K562 (cell line): ENCODE measurements at regions not wholly inside any gene's neighbourhood (a gene's known extent, or its start where the extent isn't known, plus 50 kb on each side); places are given as distances from the start of the nearest gene placed in this dataset.

Experiments
- ATAC-seq: fragments of 200-7000 bp; cut with Tn5 transposase; 3 replicates; pipeline ENCODE4 v1.9.1; 2020; ENCODE audit warnings: moderate library complexity
- BruUV-seq: library from RNA; stranded (reverse); fragments of 400-500 nt; replicated peaks from 2 replicates; lab custom pipeline; 2021; lab: Mats Ljungman, UMichigan
- CTCF ChIA-PET: fragments of 300-600 bp; formaldehyde crosslinking; extraction: SDS; loops from one replicate; lab custom pipeline; 2021; ENCODE audit warnings: low intra/inter-chr PET ratio; lab: Yijun Ruan, JAX
- POLR2A ChIA-PET: fragments of 300-600, 350-650 bp; sonication (Branson Sonifier 250); formaldehyde crosslinking; extraction: SDS; loops from one replicate; lab custom pipeline; 2021; ENCODE audit warnings: antibody characterized with exemption, inconsistent platforms; lab: Yijun Ruan, JAX
- DNase-seq, 4 experiments: peaks; one replicate each; pipeline versions ENCODE4 v3.0.0 to v3.0.0-alpha.2; 2011 to 2018; ENCODE audit warnings: low spot score in 3 of 4, mixed read lengths in 3 of 4; ENCODE audit errors: extremely low read depth in 1 of 4
- FAIRE-seq: peaks from 2 replicates; lab custom pipeline; 2011; peaks lifted over from hg19 to GRCh38; lab: Jason Lieb, UNC
- H2AFZ ChIP-seq: 2 replicates; pipeline ENCODE4 v1.6.0; 2011; ENCODE audit warnings: low read depth, low read length, control low read depth, inconsistent platforms
- H3K27ac ChIP-seq: fragments of 200-600 bp; 3 replicates; pipeline ENCODE4 v1.8.0; 2011; ENCODE audit warnings: low read depth, mild to moderate bottlenecking, control low read depth, inconsistent platforms, low read length, moderate library complexity, mixed read lengths; ENCODE audit errors: extremely low read depth
- H3K27me3 ChIP-seq, 2 experiments: fragments of 300-600 bp in 1 of 2; 2 replicates in 1 of 2; 3 replicates in 1 of 2; pipeline versions ENCODE4 v1.6.0 to v1.8.0; 2011; ENCODE audit warnings: inconsistent platforms in 2 of 2, low read length in 2 of 2, mild to moderate bottlenecking in 1 of 2, mixed read lengths in 1 of 2, moderate library complexity in 1 of 2; ENCODE audit not compliant: control insufficient read depth in 2 of 2, insufficient read depth in 2 of 2
- H3K36me3 ChIP-seq: fragments of 300-600 bp; 3 replicates; pipeline ENCODE4 v1.8.0; 2011; ENCODE audit warnings: mild to moderate bottlenecking, low read length, inconsistent platforms; ENCODE audit not compliant: control insufficient read depth, insufficient read depth
- H3K4me1 ChIP-seq, 2 experiments: fragments of 200-600 bp in 1 of 2; replicated peaks in 1 of 2; 2 replicates in 1 of 2; 3 replicates in 1 of 2; pipeline versions ENCODE4 v1.5.1 to v1.8.0; 2011; ENCODE audit warnings: inconsistent platforms in 2 of 2, low read length in 2 of 2, mild to moderate bottlenecking in 1 of 2, mixed read lengths in 1 of 2, moderate library complexity in 1 of 2; ENCODE audit not compliant: control insufficient read depth in 2 of 2, insufficient read depth in 2 of 2
- H3K4me2 ChIP-seq: 2 replicates; pipeline ENCODE4 v1.6.1; 2011; ENCODE audit warnings: low read length, control low read depth, inconsistent platforms, mixed read lengths; ENCODE audit not compliant: insufficient read depth
- H3K4me3 ChIP-seq: fragments of 200-600 bp; sonication (generic), shearing (Covaris generic); 2 replicates; pipeline ENCODE4 v1.5.1; 2016; ENCODE audit warnings: control low read depth, inconsistent platforms
- H3K79me2 ChIP-seq: fragments of 200-600 bp; 3 replicates; pipeline ENCODE4 v1.8.0; 2011; ENCODE audit warnings: low read length, inconsistent platforms; ENCODE audit not compliant: control insufficient read depth, insufficient read depth
- H3K9ac ChIP-seq, 2 experiments: 2 replicates each; pipeline versions ENCODE4 v1.6.0 to v1.6.1; 2011; ENCODE audit warnings: low read depth in 2 of 2, low read length in 2 of 2, control low read depth in 1 of 2, inconsistent platforms in 1 of 2, mild to moderate bottlenecking in 1 of 2, mixed read lengths in 1 of 2; ENCODE audit not compliant: insufficient read depth in 1 of 2
- H3K9me1 ChIP-seq: one replicate; pipeline ENCODE4 v1.6.0; 2011; ENCODE audit warnings: inconsistent platforms, mild to moderate bottlenecking, low read length, moderate library complexity; ENCODE audit not compliant: control insufficient read depth, insufficient read depth
- H3K9me3 ChIP-seq: replicated peaks from 2 replicates; pipeline ENCODE4 v1.5.1; 2011; ENCODE audit warnings: low read depth, low read length, inconsistent platforms; ENCODE audit not compliant: control insufficient read depth, insufficient read depth
- H4K20me1 ChIP-seq: replicated peaks from 2 replicates; pipeline ENCODE4 v1.6.1; 2011; ENCODE audit warnings: low read length, inconsistent platforms, mixed read lengths; ENCODE audit not compliant: control insufficient read depth, insufficient read depth
- CBX1 ChIP-seq: sonication (generic); IDR thresholded peaks from 2 replicates; pipeline ENCODE4 v1.6.1; 2016; ENCODE audit warnings: antibody characterized with exemption, low read depth, mild to moderate bottlenecking
- HDAC1 ChIP-seq, 2 experiments: fragments of 450-650 bp; IDR thresholded peaks; 2 replicates each; pipeline ENCODE4 v1.6.1; 2016 to 2017; ENCODE audit warnings: inconsistent platforms in 1 of 2, mild to moderate bottlenecking in 1 of 2, moderate library complexity in 1 of 2
- HOXB6 ChIP-seq: fragments of 250-450 bp; sonication (Bioruptor Pico); IDR thresholded peaks from 2 replicates; pipeline ENCODE4 v1.5.1; 2022; ENCODE audit warnings: mild to moderate bottlenecking, borderline replicate concordance
- JUNB ChIP-seq: fragments of 450-650 bp; formaldehyde crosslinking; conservative IDR thresholded peaks from 2 replicates; pipeline ENCODE4 v1.4.0; 2020; ENCODE audit warnings: mild to moderate bottlenecking
- MCM3 ChIP-seq: fragments of 450-650 bp; IDR thresholded peaks from 2 replicates; pipeline ENCODE4 v1.6.1; 2016
- NR1H2 ChIP-seq: sonication (generic); formaldehyde crosslinking; IDR thresholded peaks from 2 replicates; pipeline ENCODE4 v1.4.0; 2020; ENCODE audit warnings: mild to moderate bottlenecking, missing genetic modification reagents
- PBX2 ChIP-seq, 2 experiments: IDR thresholded peaks in 1 of 2; conservative IDR thresholded peaks in 1 of 2; 2 replicates each; pipeline ENCODE4 v1.6.1; 2016; ENCODE audit warnings: low read depth in 2 of 2, mild to moderate bottlenecking in 1 of 2, missing compliant biosample characterization in 1 of 2, missing genetic modification characterization in 1 of 2, moderate library complexity in 1 of 2
- PTBP1 ChIP-seq: fragments of 200-400 bp; formaldehyde crosslinking; IDR thresholded peaks from 2 replicates; pipeline ENCODE4 v1.6.1; 2017; ENCODE audit warnings: low read depth, low read length
- RUNX1 ChIP-seq: sonication (generic); IDR thresholded peaks from 2 replicates; pipeline ENCODE4 v1.6.1; 2016; ENCODE audit warnings: antibody characterized with exemption, low read depth
- SAFB2 ChIP-seq: fragments of 200-400 bp; formaldehyde crosslinking; IDR thresholded peaks from 2 replicates; pipeline ENCODE4 v1.6.1; 2018; ENCODE audit warnings: borderline replicate concordance, low read length, low read depth, moderate library complexity; ENCODE audit not compliant: severe bottlenecking
- SETDB1 ChIP-seq: IDR thresholded peaks from one replicate; pipeline ENCODE4 v1.6.1; 2012; ENCODE audit warnings: low read length, control low read depth, inconsistent platforms
- TARDBP ChIP-seq: fragments of 450-650 bp; IDR thresholded peaks from 2 replicates; pipeline ENCODE4 v1.6.1; 2016
- ZNF143 ChIP-seq: sonication (generic); formaldehyde crosslinking; IDR thresholded peaks from 2 replicates; pipeline ENCODE4 v1.9.0; 2022; ENCODE audit warnings: mild to moderate bottlenecking, missing genetic modification reagents
- ZNF280B ChIP-seq: fragments of 250-450 bp; sonication (Bioruptor Pico); IDR thresholded peaks from 2 replicates; pipeline ENCODE4 v1.5.1; 2021; ENCODE audit warnings: mild to moderate bottlenecking
- ZNF324 ChIP-seq: fragments of 250-450 bp; sonication (Bioruptor Pico); IDR thresholded peaks from 2 replicates; pipeline ENCODE4 v1.4.0; 2020; ENCODE audit warnings: mild to moderate bottlenecking
- ZNF445 ChIP-seq: fragments of 250-450 bp; sonication (Bioruptor Pico); IDR thresholded peaks from 2 replicates; pipeline ENCODE4 v1.4.0; 2020; ENCODE audit warnings: low read depth, mild to moderate bottlenecking, moderate library complexity
- WGBS: fragments of 100-300 bp; shearing (Covaris generic); methylation state at CpG from one replicate; pipeline ENCODE4 v1.1.6; 2016; ENCODE audit warnings: low coverage, mixed read lengths; ENCODE audit not compliant: insufficient coverage; ENCODE audit errors: missing lambda C conversion rate; 5-methylcytosine and 5-hydroxymethylcytosine counted together
- in situ Hi-C: fragments of 300-500 bp; cut with MboI; formaldehyde crosslinking; loops from 4 replicates; pipeline ENCODE4 v1.15.0; 2018; ENCODE audit warnings: inconsistent platforms, mixed read lengths
- intact Hi-C: fragments of 100-400 bp; cut with micrococcal nuclease; formaldehyde crosslinking; loops from 2 replicates; pipeline ENCODE4 v1.14.2; 2022
- TF ChIP-seq, protein P1 (sequence below): fragments of 450-650 bp; formaldehyde crosslinking; IDR thresholded peaks from 2 replicates; pipeline ENCODE4 v1.4.0; 2020; ENCODE audit warnings: mild to moderate bottlenecking, moderate library complexity
- TF ChIP-seq, protein P2 (sequence below): fragments of 450-650 bp; formaldehyde crosslinking; IDR thresholded peaks from 2 replicates; pipeline ENCODE4 v1.4.0; 2020; ENCODE audit warnings: mild to moderate bottlenecking, moderate library complexity

DNA sequence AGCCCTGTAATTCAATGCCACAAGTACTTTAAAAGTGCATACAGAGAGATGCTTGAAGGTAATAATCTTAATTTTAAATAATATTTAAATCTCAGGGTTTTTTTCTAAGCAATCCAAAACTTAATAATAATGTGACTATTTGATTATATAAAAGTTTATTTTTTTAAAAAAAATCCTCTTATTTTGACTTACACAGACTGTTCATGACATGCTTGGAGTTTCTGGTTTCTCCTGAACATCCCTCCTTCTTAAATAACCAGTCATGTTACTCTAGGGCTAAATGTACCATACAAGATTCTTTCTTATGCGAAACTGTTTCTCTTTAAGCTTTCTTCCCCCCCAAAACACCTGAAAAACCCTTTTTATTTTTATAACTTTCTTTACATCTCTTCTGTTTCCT is 58.2 kb upstream of the SLC2A13 start:
- H3K4me1 ChIP-seq: no peaks in the 10 kb centered on the region
- no peak overlapping the region for H3K9ac ChIP-seq
- no TSS peak for BruUV-seq
- H3K9me1 ChIP-seq: no peaks in the 10 kb centered on the region
- no peak overlapping the region for H2AFZ ChIP-seq
- no peaks in the 10 kb centered on the region for H3K36me3 ChIP-seq
- ChIA-PET CTCF (no interaction called here), POLR2A (no interaction called here)
- ATAC-seq: no peak
- no peaks in the 10 kb centered on the region for H3K79me2 ChIP-seq
- 0% methylated on average over 1 of the region's 1 CpG for WGBS
- DNase-seq: no peak
- H3K4me3 ChIP-seq: no peak overlapping the region
- H3K9me3 ChIP-seq: no peaks in the 10 kb centered on the region
- intact Hi-C loops (no loop called here), in situ Hi-C loops (loop anchor here (25.0 kb wide), 1 partner anchor 748 kb away; no protein-coding TSS in a partner anchor)
- H4K20me1 ChIP-seq: no peaks in the 10 kb centered on the region
- FAIRE-seq: no peak
- H3K4me2 ChIP-seq: no peak overlapping the region
- H3K27me3 ChIP-seq: no peaks in the 10 kb centered on the region
- no peak overlapping the region for H3K27ac ChIP-seq
- TF ChIP-seq ZNF143 (no peak), NR1H2 (CRISPR knock-in tag) (no peak), JUNB (CRISPR knock-in tag) (no peak), HOXB6 (CRISPR knock-in tag) (no peak), HDAC1 (IDR thresholded peaks at IDR 0.05) (no peak), PTBP1 (no peak), TARDBP (no peak), RUNX1 (no peak), SAFB2 (no peak), SETDB1 (no peak), ZNF324 (no peak), MCM3 (no peak), CBX1 (no peak), PBX2 (CRISPR knock-in tag; IDR thresholded peaks at IDR 0.05; ENCODE audit: low read depth) (no peak), PBX2 (tag; conservative IDR thresholded peaks at IDR 0.05; ENCODE audit: low read depth) (no peak), ZNF280B (CRISPR knock-in tag) (no peak), ZNF445 (CRISPR knock-in tag) (no peak)
- TF ChIP-seq, protein P1, sequence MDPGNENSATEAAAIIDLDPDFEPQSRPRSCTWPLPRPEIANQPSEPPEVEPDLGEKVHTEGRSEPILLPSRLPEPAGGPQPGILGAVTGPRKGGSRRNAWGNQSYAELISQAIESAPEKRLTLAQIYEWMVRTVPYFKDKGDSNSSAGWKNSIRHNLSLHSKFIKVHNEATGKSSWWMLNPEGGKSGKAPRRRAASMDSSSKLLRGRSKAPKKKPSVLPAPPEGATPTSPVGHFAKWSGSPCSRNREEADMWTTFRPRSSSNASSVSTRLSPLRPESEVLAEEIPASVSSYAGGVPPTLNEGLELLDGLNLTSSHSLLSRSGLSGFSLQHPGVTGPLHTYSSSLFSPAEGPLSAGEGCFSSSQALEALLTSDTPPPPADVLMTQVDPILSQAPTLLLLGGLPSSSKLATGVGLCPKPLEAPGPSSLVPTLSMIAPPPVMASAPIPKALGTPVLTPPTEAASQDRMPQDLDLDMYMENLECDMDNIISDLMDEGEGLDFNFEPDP (CRISPR knock-in tag): no peak
- TF ChIP-seq, protein P2, sequence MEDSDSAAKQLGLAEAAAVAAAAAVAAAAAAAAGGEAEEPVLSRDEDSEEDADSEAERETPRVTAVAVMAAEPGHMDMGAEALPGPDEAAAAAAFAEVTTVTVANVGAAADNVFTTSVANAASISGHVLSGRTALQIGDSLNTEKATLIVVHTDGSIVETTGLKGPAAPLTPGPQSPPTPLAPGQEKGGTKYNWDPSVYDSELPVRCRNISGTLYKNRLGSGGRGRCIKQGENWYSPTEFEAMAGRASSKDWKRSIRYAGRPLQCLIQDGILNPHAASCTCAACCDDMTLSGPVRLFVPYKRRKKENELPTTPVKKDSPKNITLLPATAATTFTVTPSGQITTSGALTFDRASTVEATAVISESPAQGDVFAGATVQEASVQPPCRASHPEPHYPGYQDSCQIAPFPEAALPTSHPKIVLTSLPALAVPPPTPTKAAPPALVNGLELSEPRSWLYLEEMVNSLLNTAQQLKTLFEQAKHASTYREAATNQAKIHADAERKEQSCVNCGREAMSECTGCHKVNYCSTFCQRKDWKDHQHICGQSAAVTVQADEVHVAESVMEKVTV (CRISPR knock-in tag): no peak
